ENCODE measurements at regions not wholly inside any gene's neighbourhood (a gene's known extent, or its start where the extent isn't known, plus 50 kb on each side); places are given as distances from the start of the nearest gene placed in this dataset.

DNA sequence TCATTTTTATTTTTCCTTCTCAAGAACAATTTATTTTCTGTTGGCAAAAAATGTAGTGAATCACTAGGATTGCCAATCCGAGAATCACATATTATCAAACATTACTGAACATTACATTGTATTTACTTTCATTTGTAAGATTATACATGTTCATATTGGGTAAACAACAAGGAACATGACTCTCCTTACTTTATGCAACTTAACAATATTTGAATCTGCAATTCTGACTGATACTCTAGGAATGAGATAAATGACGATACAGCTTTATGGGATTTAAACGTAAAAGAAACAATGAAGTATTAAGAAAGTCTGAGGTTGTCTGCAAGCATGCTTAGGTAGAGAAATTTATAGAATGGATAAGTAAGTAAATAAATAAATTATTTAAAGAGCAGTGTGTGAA, 2302.9 kb downstream of the MAT2B start:
- WGBS: 63% methylated on average over 3 of the region's 3 CpGs
- no peak for DNase-seq (ENCODE audit: extremely low spot score)
- Histone ChIP-seq H3K36me3 (ENCODE audit: insufficient read depth) (no peaks in the 10 kb centered on the region), H3K4me3 (ENCODE audit: low read depth, low read length) (no peak overlapping the region), H3K27ac (ENCODE audit: low read depth) (no peak overlapping the region), H3K4me1 (ENCODE audit: insufficient read depth) (no peaks in the 10 kb centered on the region)

GRCh38 chr5:165809914-165810313, 2304.5 kb downstream of the MAT2B start:
- Histone ChIP-seq H3K4me3 (ENCODE audit: low read depth, low read length) (no peak overlapping the region), H3K4me1 (ENCODE audit: insufficient read depth) (no peaks in the 10 kb centered on the region), H3K36me3 (ENCODE audit: insufficient read depth) (no peaks in the 10 kb centered on the region), H3K27ac (ENCODE audit: low read depth) (no peak overlapping the region)
- DNase-seq (ENCODE audit: extremely low spot score): no peak
- WGBS: 85% methylated on average over 3 of the region's 3 CpGs

- DNase-seq (ENCODE audit: extremely low spot score): no peak
- Histone ChIP-seq H3K4me1 (ENCODE audit: insufficient read depth) (no peaks in the 10 kb centered on the region), H3K4me3 (ENCODE audit: low read depth, low read length) (no peak overlapping the region), H3K36me3 (ENCODE audit: insufficient read depth) (no peaks in the 10 kb centered on the region), H3K27ac (ENCODE audit: low read depth) (no peak overlapping the region)
- 80% methylated on average over 6 of the region's 6 CpGs for WGBS
Measured at GRCh38 chr5:165829504-165829903, 2324.1 kb downstream of the MAT2B start.

DNA sequence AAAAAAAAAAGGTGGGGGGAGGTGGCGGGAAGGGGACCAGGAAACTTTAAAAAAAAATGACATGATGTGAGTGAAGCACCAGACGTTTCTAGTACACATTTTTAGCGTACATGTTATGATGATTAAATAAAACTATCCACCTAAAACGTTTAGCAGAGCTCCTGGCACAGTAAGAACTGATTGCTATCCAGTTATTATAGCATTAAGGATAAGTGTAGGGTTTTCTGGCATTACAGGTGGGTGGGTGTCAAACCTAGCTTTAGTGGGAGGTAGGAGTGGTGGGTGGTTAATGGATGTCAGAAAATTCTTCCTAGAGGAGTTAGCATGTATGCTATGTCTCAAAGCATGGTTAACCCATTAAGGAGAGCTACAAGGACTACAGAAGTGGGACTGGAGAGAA, 2329.5 kb downstream of the MAT2B start:
- DNase-seq (ENCODE audit: extremely low spot score): no peak
- Histone ChIP-seq H3K4me3 (ENCODE audit: low read depth, low read length) (no peak overlapping the region), H3K4me1 (ENCODE audit: insufficient read depth) (no peaks in the 10 kb centered on the region), H3K27ac (ENCODE audit: low read depth) (no peak overlapping the region), H3K36me3 (ENCODE audit: insufficient read depth) (no peaks in the 10 kb centered on the region)
- WGBS: 56% methylated on average over 4 of the region's 4 CpGs

GRCh38 chr5:165836046-165836445, 2330.6 kb downstream of the MAT2B start:
- Histone ChIP-seq H3K4me1 (ENCODE audit: insufficient read depth) (no peaks in the 10 kb centered on the region), H3K27ac (ENCODE audit: low read depth) (no peak overlapping the region), H3K4me3 (ENCODE audit: low read depth, low read length) (no peak overlapping the region), H3K36me3 (ENCODE audit: insufficient read depth) (no peaks in the 10 kb centered on the region)
- WGBS: 83% methylated on average over 1 of the region's 1 CpG
- DNase-seq (ENCODE audit: extremely low spot score): no peak

GRCh38 chr5:165837286-165837685, 2331.9 kb downstream of the MAT2B start:
- 81% methylated on average over 2 of the region's 2 CpGs for WGBS
- no peak for DNase-seq (ENCODE audit: extremely low spot score)
- no peak overlapping the region for H3K4me3 ChIP-seq (ENCODE audit: low read depth, low read length)
- H3K27ac ChIP-seq (ENCODE audit: low read depth): no peak overlapping the region
- no peaks in the 10 kb centered on the region for H3K4me1 ChIP-seq (ENCODE audit: insufficient read depth)
- no peaks in the 10 kb centered on the region for H3K36me3 ChIP-seq (ENCODE audit: insufficient read depth)

GRCh38 chr5:165844571-165844970, 2339.2 kb downstream of the MAT2B start:
- DNase-seq (ENCODE audit: extremely low spot score): no peak
- Histone ChIP-seq H3K36me3 (ENCODE audit: insufficient read depth) (no peaks in the 10 kb centered on the region), H3K4me3 (ENCODE audit: low read depth, low read length) (no peak overlapping the region), H3K4me1 (ENCODE audit: insufficient read depth) (no peaks in the 10 kb centered on the region), H3K27ac (ENCODE audit: low read depth) (no peak overlapping the region)
- WGBS: 92% methylated on average over 5 of the region's 5 CpGs

- Histone ChIP-seq H3K4me1 (ENCODE audit: insufficient read depth) (no peaks in the 10 kb centered on the region), H3K36me3 (ENCODE audit: insufficient read depth) (no peaks in the 10 kb centered on the region), H3K27ac (ENCODE audit: low read depth) (no peak overlapping the region), H3K4me3 (ENCODE audit: low read depth, low read length) (no peak overlapping the region)
- no peak for DNase-seq (ENCODE audit: extremely low spot score)
- 66% methylated on average over 1 of the region's 1 CpG for WGBS
Measured at GRCh38 chr5:165858118-165858517, 2352.7 kb downstream of the MAT2B start.

- H3K27ac ChIP-seq (ENCODE audit: low read depth): no peak overlapping the region
- WGBS: 80% methylated on average over 2 of the region's 2 CpGs
- H3K4me1 ChIP-seq (ENCODE audit: insufficient read depth): no peaks in the 10 kb centered on the region
- H3K4me3 ChIP-seq (ENCODE audit: low read depth, low read length): no peak overlapping the region
- H3K36me3 ChIP-seq (ENCODE audit: insufficient read depth): no peaks in the 10 kb centered on the region
- DNase-seq (ENCODE audit: extremely low spot score): no peak
Measured at GRCh38 chr5:165859251-165859650, 2353.8 kb downstream of the MAT2B start.

DNA sequence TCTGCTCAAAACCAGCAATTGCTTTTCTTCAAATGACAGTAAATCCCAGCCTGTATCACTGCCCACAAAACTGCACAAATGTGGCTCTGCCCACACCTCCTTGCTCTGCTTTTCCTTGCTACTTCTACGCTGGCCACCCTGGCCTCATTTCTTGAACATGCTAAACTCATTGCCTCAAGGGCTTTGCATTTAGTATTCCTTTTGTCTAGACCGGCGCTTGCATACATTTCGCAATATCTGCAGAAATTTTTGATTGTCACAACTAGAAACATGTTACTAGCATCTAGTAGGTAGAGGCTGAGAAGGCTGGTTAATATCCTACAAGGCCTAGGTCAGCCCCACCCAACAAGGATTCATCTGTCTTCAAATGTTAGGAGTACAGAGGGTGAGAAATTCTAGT, 2357.8 kb downstream of the MAT2B start:
- H3K36me3 ChIP-seq (ENCODE audit: insufficient read depth): no peaks in the 10 kb centered on the region
- no peak overlapping the region for H3K27ac ChIP-seq (ENCODE audit: low read depth)
- H3K4me1 ChIP-seq (ENCODE audit: insufficient read depth): no peaks in the 10 kb centered on the region
- no peak overlapping the region for H3K4me3 ChIP-seq (ENCODE audit: low read depth, low read length)
- 82% methylated on average over 4 of the region's 4 CpGs for WGBS
- DNase-seq (ENCODE audit: extremely low spot score): no peak

GRCh38 chr5:165871291-165871690, 2365.9 kb downstream of the MAT2B start:
- H3K36me3 ChIP-seq (ENCODE audit: insufficient read depth): no peaks in the 10 kb centered on the region
- no peak overlapping the region for H3K27ac ChIP-seq (ENCODE audit: low read depth)
- no peaks in the 10 kb centered on the region for H3K4me1 ChIP-seq (ENCODE audit: insufficient read depth)
- H3K4me3 ChIP-seq (ENCODE audit: low read depth, low read length): no peak overlapping the region
- WGBS: 66% methylated on average over 2 of the region's 2 CpGs
- DNase-seq (ENCODE audit: extremely low spot score): no peak

GRCh38 chr5:165874851-165875250, 2369.4 kb downstream of the MAT2B start:
- no peak overlapping the region for H3K4me3 ChIP-seq (ENCODE audit: low read depth, low read length)
- 95% methylated on average over 2 of the region's 2 CpGs for WGBS
- DNase-seq (ENCODE audit: extremely low spot score): no peak
- no peaks in the 10 kb centered on the region for H3K4me1 ChIP-seq (ENCODE audit: insufficient read depth)
- H3K27ac ChIP-seq (ENCODE audit: low read depth): no peak overlapping the region
- H3K36me3 ChIP-seq (ENCODE audit: insufficient read depth): no peaks in the 10 kb centered on the region

GRCh38 chr5:165876538-165876937, 2371.1 kb downstream of the MAT2B start:
- Histone ChIP-seq H3K27ac (ENCODE audit: low read depth) (no peak overlapping the region), H3K4me1 (ENCODE audit: insufficient read depth) (no peaks in the 10 kb centered on the region), H3K36me3 (ENCODE audit: insufficient read depth) (no peaks in the 10 kb centered on the region), H3K4me3 (ENCODE audit: low read depth, low read length) (no peak overlapping the region)
- DNase-seq (ENCODE audit: extremely low spot score): no peak

DNA sequence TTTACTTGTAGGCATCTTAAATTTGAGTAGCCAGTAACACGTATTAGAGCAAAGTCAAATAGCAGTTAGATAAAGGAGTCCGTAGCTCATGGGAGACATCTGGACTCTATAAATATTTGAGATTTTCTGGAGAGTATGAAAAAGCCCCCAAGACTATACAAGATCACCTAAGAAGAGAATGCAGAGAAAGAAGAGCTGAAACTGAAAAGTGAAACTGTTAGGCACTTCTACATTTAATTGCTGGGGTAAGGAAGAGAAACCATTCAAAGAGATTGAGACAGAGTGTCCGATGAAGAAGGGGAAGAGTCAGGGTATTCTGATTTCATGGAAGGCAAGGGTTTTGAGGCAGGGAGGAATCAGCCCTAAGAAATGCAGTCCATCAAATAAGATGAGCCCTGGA, 2372.1 kb downstream of the MAT2B start:
- no peak overlapping the region for H3K27ac ChIP-seq (ENCODE audit: low read depth)
- no peak for DNase-seq (ENCODE audit: extremely low spot score)
- 66% methylated on average over 3 of the region's 3 CpGs for WGBS
- no peaks in the 10 kb centered on the region for H3K4me1 ChIP-seq (ENCODE audit: insufficient read depth)
- H3K36me3 ChIP-seq (ENCODE audit: insufficient read depth): no peaks in the 10 kb centered on the region
- H3K4me3 ChIP-seq (ENCODE audit: low read depth, low read length): no peak overlapping the region

DNA sequence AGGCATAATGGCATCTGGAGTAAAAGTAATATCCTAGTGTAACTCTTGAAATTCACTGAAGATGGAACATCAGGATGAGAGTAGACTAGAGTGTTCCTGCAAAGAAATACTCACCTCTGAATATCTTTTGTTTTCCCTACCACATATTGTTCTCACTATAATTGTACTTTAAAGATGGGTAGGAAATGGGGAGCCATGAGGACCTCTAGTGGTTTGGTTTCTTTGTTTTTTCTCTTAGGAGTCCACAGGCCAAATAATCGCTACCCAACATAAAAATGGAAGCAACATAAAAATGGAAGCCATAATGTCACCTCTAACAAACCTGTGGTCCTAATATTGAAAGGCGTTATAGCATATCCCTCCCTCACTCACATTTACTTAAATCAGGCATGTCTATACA, 2375.8 kb downstream of the MAT2B start:
- no peak for DNase-seq (ENCODE audit: extremely low spot score)
- WGBS: 92% methylated on average over 2 of the region's 2 CpGs
- Histone ChIP-seq H3K27ac (ENCODE audit: low read depth) (no peak overlapping the region), H3K4me3 (ENCODE audit: low read depth, low read length) (no peak overlapping the region), H3K4me1 (ENCODE audit: insufficient read depth) (no peaks in the 10 kb centered on the region), H3K36me3 (ENCODE audit: insufficient read depth) (no peaks in the 10 kb centered on the region)
